ENCODE measurements at regions not wholly inside any gene's neighbourhood (a gene's known extent, or its start where the extent isn't known, plus 50 kb on each side); places are given as distances from the start of the nearest gene placed in this dataset.

DNA sequence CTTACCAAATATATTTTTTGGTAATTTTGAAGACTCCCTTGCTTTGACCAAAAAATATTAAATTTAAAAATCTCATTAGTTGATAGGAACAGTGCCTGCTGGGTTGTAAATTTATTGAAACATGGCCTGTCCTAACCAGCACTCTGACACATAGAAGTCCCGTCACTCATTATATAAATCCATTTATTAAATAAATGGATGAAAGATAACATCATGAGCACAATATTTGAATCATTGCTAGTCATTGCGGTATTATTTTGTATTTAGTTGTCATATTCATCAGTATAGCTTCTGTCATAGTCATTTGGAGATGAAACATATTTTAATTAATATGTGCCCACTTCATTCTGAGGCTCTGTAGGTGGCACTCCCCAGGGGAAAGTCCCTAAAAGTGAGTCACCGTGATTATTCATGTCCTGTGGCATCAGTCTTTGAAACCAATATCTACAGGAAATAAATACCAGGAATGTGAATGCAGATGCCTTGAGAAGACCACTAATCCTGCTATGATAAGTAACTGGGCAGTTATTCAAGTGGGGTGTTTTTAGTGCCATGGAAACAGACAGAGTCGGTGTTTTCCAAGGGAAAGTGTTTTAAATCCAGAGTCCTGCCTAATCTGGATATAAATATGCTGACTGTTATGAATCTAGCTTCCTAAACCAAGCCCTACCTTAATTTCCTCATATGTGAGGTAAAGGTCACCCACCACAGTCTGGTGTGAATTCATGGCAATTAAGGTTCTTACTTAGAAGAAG lies 302.0 kb downstream of the DUSP10 start:
- WGBS (ENCODE audit: insufficient coverage), result no CpG with 5 or more reads among the region's 4 CpGs
- intact Hi-C loops (cut with micrococcal nuclease), result loop anchor here (10.0 kb wide), 3 partner anchors 345 to 625 kb away; partner anchors contain the start of gene HLX (in 1 of the 2)
- H3K27ac Mint-ChIP-seq, result peak overlapping the region in 6 of 7 donors; percentile 9 to 81 (median 60)

DNA sequence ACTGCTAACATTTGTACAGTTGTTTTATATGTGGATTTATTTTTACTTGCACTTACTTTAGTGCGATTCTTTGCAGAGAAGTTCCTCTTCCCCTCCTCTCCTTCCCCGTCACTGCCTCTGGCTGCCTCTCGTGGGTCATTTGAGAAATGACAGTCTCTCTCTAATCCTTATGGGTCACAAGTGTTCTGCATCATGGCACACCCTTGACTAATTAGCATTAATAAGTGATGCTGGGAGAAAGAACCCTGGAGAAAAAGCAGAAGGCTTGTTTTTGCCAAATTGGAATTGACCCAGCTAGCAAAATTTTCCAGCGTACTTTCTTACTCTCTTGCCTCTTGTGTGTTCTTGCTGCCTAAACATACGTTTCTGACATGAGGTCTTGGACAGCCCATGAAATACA lies 301.2 kb downstream of the DUSP10 start:
- Mint-ChIP-seq H3K4me1 (peaks cover 18% of the 10 kb centered on the region), H3K27ac (peak overlapping the region in 6 of 7 donors; percentile 9 to 71 (median 56)), H3K27me3 (ENCODE audit: low read depth in 3 of 3) (peaks cover 0 to 2% (median 0%) of the 10 kb centered on the region in 3 donors), H3K36me3 (no peaks in the 10 kb centered on the region), H3K9me3 (no peaks in the 10 kb centered on the region), H3K4me3 (no peak overlapping the region)
- no peaks in the 10 kb centered on the region for H3K9me3 ChIP-seq (replicated peaks in 1 of 2; ENCODE audit: control insufficient read depth in 1 of 2, insufficient read depth in 1 of 2, low read length in 2 of 2)
- 85% methylated on average over 2 of the region's 5 CpGs for WGBS (ENCODE audit: insufficient coverage)
- no peaks in the 10 kb centered on the region for H4K20me1 ChIP-seq (ENCODE audit: insufficient read depth, low read length)
- no peaks in the 10 kb centered on the region for H3K27me3 ChIP-seq (ENCODE audit: control insufficient read depth in 2 of 2, insufficient read depth in 2 of 2, low read length in 2 of 2)
- H3K9ac ChIP-seq (ENCODE audit: insufficient read depth, low read length, poor library complexity, severe bottlenecking), result no peak overlapping the region
- no peak overlapping the region for H3K4me2 ChIP-seq (replicated peaks; ENCODE audit: extremely low read depth, low read length, poor library complexity, severe bottlenecking)
- TF ChIP-seq, protein P1, sequence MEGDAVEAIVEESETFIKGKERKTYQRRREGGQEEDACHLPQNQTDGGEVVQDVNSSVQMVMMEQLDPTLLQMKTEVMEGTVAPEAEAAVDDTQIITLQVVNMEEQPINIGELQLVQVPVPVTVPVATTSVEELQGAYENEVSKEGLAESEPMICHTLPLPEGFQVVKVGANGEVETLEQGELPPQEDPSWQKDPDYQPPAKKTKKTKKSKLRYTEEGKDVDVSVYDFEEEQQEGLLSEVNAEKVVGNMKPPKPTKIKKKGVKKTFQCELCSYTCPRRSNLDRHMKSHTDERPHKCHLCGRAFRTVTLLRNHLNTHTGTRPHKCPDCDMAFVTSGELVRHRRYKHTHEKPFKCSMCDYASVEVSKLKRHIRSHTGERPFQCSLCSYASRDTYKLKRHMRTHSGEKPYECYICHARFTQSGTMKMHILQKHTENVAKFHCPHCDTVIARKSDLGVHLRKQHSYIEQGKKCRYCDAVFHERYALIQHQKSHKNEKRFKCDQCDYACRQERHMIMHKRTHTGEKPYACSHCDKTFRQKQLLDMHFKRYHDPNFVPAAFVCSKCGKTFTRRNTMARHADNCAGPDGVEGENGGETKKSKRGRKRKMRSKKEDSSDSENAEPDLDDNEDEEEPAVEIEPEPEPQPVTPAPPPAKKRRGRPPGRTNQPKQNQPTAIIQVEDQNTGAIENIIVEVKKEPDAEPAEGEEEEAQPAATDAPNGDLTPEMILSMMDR (IDR thresholded peaks at IDR 0.05), result peak; percentile 29
- peak overlapping the region in 1 of 2 donors; percentile 61 for H3K27ac ChIP-seq (ENCODE audit: low read depth in 1 of 2, low read length in 2 of 2)
- H3K79me2 ChIP-seq (ENCODE audit: insufficient read depth, low read length), result no peaks in the 10 kb centered on the region
- no peak overlapping the region for H2AFZ ChIP-seq (ENCODE audit: insufficient read depth, low read depth, low read length, poor library complexity, severe bottlenecking)
- intact Hi-C loops (cut with micrococcal nuclease), result loop anchor here in 1 of 2 donors (10.0 kb wide), 1 partner anchor 346 kb away; no protein-coding TSS in a partner anchor
- peak; percentile 43 to 82 (median 58) for DNase-seq
- H3K4me3 ChIP-seq (replicated peaks in 1 of 3; ENCODE audit: low read depth in 2 of 3, low read length in 3 of 3), result no peak overlapping the region
- peaks cover 5 to 7% of the 10 kb centered on the region in 2 donors for H3K4me1 ChIP-seq (ENCODE audit: control insufficient read depth in 1 of 2, insufficient read depth in 2 of 2, low read length in 2 of 2)
- no peaks in the 10 kb centered on the region for H3K36me3 ChIP-seq (replicated peaks in 1 of 2; ENCODE audit: control insufficient read depth in 1 of 2, insufficient read depth in 2 of 2, low read length in 2 of 2)

More for the DNA sequence above, 302.0 kb downstream of the DUSP10 start:
- Histone ChIP-seq H3K4me1 (ENCODE audit: control insufficient read depth in 1 of 2, insufficient read depth in 2 of 2, low read length in 2 of 2) (peaks cover 5 to 7% of the 10 kb centered on the region in 2 donors), H3K27me3 (ENCODE audit: control insufficient read depth in 2 of 2, insufficient read depth in 2 of 2, low read length in 2 of 2) (no peaks in the 10 kb centered on the region), H3K4me3 (replicated peaks in 1 of 3; ENCODE audit: low read depth in 2 of 3, low read length in 3 of 3) (no peak overlapping the region), H3K27ac (ENCODE audit: low read depth in 1 of 2, low read length in 2 of 2) (peak overlapping the region in 1 of 2 donors; percentile 61), H4K20me1 (ENCODE audit: insufficient read depth, low read length) (no peaks in the 10 kb centered on the region), H3K9me3 (replicated peaks in 1 of 2; ENCODE audit: control insufficient read depth in 1 of 2, insufficient read depth in 1 of 2, low read length in 2 of 2) (no peaks in the 10 kb centered on the region), H3K9ac (ENCODE audit: insufficient read depth, low read length, poor library complexity, severe bottlenecking) (no peak overlapping the region), H3K79me2 (ENCODE audit: insufficient read depth, low read length) (no peaks in the 10 kb centered on the region), H3K36me3 (replicated peaks in 1 of 2; ENCODE audit: control insufficient read depth in 1 of 2, insufficient read depth in 2 of 2, low read length in 2 of 2) (no peaks in the 10 kb centered on the region), H2AFZ (ENCODE audit: insufficient read depth, low read depth, low read length, poor library complexity, severe bottlenecking) (no peak overlapping the region), H3K4me2 (replicated peaks; ENCODE audit: extremely low read depth, low read length, poor library complexity, severe bottlenecking) (no peak overlapping the region)
- no peak overlapping the region for H3K4me3 Mint-ChIP-seq
- TF ChIP-seq, protein P1 (IDR thresholded peaks at IDR 0.05), result no peak
- H3K36me3 Mint-ChIP-seq, result no peaks in the 10 kb centered on the region
- H3K27me3 Mint-ChIP-seq (ENCODE audit: low read depth in 3 of 3), result peaks cover 0 to 2% (median 0%) of the 10 kb centered on the region in 3 donors
- peaks cover 18% of the 10 kb centered on the region for H3K4me1 Mint-ChIP-seq
- DNase-seq, result peak; percentile 56 to 88 (median 57)
- no peaks in the 10 kb centered on the region for H3K9me3 Mint-ChIP-seq

All from CD14-positive monocyte (primary cell).